Renal pelvis (tissue), 1 donor: ENCODE measurements at regions not wholly inside any gene's neighbourhood (a gene's known extent, or its start where the extent isn't known, plus 50 kb on each side); places are given as distances from the start of the nearest gene placed in this dataset.
"Not testable (repeated sequence)": the region's sequence is repeated elsewhere in the genome, so short reads cannot be mapped to it uniquely, and the experiment has no call there.

ENCODE experiments used
- DNase-seq: peaks from one replicate; pipeline ENCODE4 v3.0.0-alpha.2; 2013

- DNase-seq = no peak
Observed at GRCh38 chr5:110812639-110813038, 73.8 kb downstream of the SLC25A46 start.

GRCh38 chr5:110815916-110816605, 77.3 kb downstream of the SLC25A46 start:
- DNase-seq = no peak

GRCh38 chr5:110817459-110817858, 78.7 kb downstream of the SLC25A46 start:
- DNase-seq = no peak

GRCh38 chr5:110823571-110823970, 84.8 kb downstream of the SLC25A46 start:
- DNase-seq = no peak

GRCh38 chr5:110824936-110825441, 86.2 kb downstream of the SLC25A46 start:
- no peak for DNase-seq

GRCh38 chr5:110832683-110833082, 93.9 kb downstream of the SLC25A46 start:
- DNase-seq = no peak

GRCh38 chr5:110834933-110835332, 96.1 kb downstream of the SLC25A46 start:
- DNase-seq = not testable (repeated sequence)

GRCh38 chr5:110836851-110837250, 98.0 kb downstream of the SLC25A46 start:
- no peak for DNase-seq

GRCh38 chr5:110838357-110838756, 99.5 kb downstream of the SLC25A46 start:
- DNase-seq = not testable (repeated sequence)

- peak; percentile 11 for DNase-seq
Observed at GRCh38 chr5:110838961-110839360, 100.2 kb downstream of the SLC25A46 start.

- DNase-seq = no peak
Observed at GRCh38 chr5:110840347-110840960, 101.6 kb downstream of the SLC25A46 start.

- no peak for DNase-seq
Observed at GRCh38 chr5:110841137-110841536, 102.3 kb downstream of the SLC25A46 start.

- no peak for DNase-seq
Observed at GRCh38 chr5:110842948-110843347, 104.1 kb downstream of the SLC25A46 start.

GRCh38 chr5:110844251-110844650, 105.4 kb downstream of the SLC25A46 start:
- DNase-seq = no peak

GRCh38 chr5:110846398-110847001, 107.7 kb downstream of the SLC25A46 start:
- no peak for DNase-seq

- no peak for DNase-seq
Observed at GRCh38 chr5:110851357-110851756, 112.5 kb downstream of the SLC25A46 start.

- no peak for DNase-seq
Observed at GRCh38 chr5:110852053-110852452, 113.2 kb downstream of the SLC25A46 start.

GRCh38 chr5:110852541-110852940, 113.7 kb downstream of the SLC25A46 start:
- DNase-seq = no peak

- no peak for DNase-seq
Observed at GRCh38 chr5:110853267-110853666, 114.5 kb downstream of the SLC25A46 start.

GRCh38 chr5:110854200-110854599, 115.4 kb downstream of the SLC25A46 start:
- DNase-seq = no peak

- DNase-seq = no peak
Observed at GRCh38 chr5:110855961-110856360, 117.2 kb downstream of the SLC25A46 start.

- DNase-seq = peak; percentile 16
Observed at GRCh38 chr5:110865400-110866094, 126.7 kb downstream of the SLC25A46 start.
